Astrocyte of the spinal cord (primary cell): ENCODE measurements at regions not wholly inside any gene's neighbourhood (a gene's known extent, or its start where the extent isn't known, plus 50 kb on each side); places are given as distances from the start of the nearest gene placed in this dataset.
A peak's percentile ranks its signal among the peaks of the same experiment; 100 is the strongest.
"Not testable (repeated sequence)": the region's sequence is repeated elsewhere in the genome, so short reads cannot be mapped to it uniquely, and the experiment has no call there.

Source experiments
- DNase-seq: peaks from one replicate; pipeline ENCODE4 v3.0.0; 2011; ENCODE audit warnings: low read depth, low spot score
- H3K4me3 ChIP-seq: 2 replicates; pipeline ENCODE4 v1.5.1; 2011; ENCODE audit warnings: low read depth, mild to moderate bottlenecking, low read length, moderate library complexity
- in situ Hi-C: cut with HindIII; loops from 2 replicates; pipeline ENCODE4 v1.10.0; 2017; ENCODE audit warnings: low sequenced_read_pairs
- TF ChIP-seq, protein P1 (sequence below): IDR thresholded peaks from 2 replicates; pipeline ENCODE4 v1.5.1; 2012; ENCODE audit warnings: low read depth, mild to moderate bottlenecking, low read length, inconsistent platforms

DNA sequence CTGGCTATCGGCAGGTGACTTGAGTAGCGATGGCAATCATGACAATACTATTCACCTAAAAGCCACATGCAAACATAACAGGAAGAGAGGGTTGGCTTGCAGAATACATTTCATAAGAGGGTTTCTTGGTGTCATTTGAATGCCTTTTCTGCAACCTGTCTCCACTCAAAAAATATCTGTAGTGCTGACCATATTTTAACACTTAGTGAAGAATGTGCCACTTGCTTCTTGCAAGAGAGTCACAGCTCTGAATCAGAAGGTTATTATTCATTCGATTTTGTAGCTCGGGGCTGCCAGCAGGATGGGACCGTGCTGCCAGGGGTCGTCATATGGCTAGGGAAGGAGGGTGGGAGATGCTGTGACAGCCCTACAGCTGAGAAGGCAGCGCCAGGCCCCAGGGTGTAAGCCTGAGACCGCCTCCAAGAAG lies 152.0 kb upstream of the PITRM1 start:
- H3K4me3 ChIP-seq, result no peak overlapping the region
- in situ Hi-C loops, result no loop called here
- TF ChIP-seq, protein P1, sequence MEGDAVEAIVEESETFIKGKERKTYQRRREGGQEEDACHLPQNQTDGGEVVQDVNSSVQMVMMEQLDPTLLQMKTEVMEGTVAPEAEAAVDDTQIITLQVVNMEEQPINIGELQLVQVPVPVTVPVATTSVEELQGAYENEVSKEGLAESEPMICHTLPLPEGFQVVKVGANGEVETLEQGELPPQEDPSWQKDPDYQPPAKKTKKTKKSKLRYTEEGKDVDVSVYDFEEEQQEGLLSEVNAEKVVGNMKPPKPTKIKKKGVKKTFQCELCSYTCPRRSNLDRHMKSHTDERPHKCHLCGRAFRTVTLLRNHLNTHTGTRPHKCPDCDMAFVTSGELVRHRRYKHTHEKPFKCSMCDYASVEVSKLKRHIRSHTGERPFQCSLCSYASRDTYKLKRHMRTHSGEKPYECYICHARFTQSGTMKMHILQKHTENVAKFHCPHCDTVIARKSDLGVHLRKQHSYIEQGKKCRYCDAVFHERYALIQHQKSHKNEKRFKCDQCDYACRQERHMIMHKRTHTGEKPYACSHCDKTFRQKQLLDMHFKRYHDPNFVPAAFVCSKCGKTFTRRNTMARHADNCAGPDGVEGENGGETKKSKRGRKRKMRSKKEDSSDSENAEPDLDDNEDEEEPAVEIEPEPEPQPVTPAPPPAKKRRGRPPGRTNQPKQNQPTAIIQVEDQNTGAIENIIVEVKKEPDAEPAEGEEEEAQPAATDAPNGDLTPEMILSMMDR, result no peak
- DNase-seq, result no peak

DNA sequence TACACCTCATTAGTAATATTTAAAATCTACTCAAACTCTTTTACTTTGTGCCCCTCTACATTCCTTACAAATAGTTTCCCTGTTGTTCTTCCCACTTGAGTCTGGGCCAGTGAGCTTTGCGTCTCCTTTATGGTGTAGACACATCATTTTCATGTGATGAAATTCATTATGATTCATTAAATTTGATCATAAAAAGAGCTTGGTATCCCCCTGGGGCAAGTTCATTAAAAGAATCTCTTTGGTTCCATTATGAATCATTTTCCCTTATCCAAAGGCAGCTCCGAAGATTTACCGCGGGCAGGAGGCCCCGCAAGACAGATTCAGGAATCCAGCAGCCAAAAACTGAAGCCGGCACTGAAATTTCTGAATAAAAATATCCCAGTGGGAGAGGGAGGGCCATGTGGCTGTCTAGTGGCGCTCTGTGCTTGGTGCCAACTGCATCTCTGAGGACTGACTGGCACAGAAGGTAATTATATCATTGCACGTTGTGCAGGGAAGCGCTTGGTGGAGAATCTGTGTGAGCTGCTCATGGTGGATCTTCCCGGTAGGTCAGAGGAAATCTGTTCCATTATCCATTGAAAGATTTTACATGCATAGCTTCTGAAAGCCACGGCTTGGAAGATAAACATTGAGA lies 151.4 kb upstream of the PITRM1 start:
- in situ Hi-C loops, result no loop called here
- TF ChIP-seq, protein P1, result no peak
- no peak for DNase-seq
- no peak overlapping the region for H3K4me3 ChIP-seq

DNA sequence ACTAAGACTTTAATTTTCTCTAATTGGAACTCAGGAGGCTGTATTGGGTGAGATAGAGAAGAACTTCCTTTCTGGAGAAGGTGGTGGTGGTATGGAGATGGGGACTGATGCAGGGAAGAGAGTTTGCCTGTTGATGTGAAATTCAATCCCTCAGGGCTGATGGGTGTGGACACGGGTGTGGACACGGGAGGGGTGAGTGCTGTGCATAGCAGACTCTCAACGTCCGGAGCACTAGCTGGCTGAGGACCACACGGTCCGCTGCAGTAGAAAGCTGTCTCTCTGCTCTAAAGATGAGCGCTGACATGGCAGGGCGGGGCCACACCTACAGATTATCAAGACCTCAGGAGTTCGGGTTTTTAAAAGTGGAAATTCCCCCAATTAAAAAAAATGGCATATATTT lies 148.5 kb upstream of the PITRM1 start:
- TF ChIP-seq, protein P1, result no peak
- H3K4me3 ChIP-seq, result no peak overlapping the region
- no peak for DNase-seq
- in situ Hi-C loops, result no loop called here

DNA sequence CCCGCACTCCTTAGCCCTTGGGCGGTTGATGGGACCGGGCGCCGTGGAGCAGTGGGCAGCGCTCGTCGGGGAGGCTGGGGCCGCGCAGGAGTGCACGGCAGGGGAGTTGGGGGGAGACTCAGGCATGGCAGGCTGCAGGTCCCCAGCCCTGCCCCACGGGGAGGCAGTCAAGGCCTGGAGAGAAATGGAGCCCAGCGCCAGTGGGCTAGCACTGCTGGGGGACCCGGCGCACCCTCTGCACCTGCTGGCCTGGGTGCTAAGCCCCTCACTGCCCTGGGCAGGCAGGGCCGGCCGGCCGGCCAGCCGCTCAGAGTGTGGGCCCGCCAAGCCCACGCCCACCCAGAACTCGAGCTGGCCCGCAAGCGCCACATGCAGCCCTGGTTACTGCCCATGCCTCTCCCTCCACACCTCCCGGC lies 147.2 kb upstream of the PITRM1 start:
- no peak overlapping the region for H3K4me3 ChIP-seq
- no peak for DNase-seq
- in situ Hi-C loops, result no loop called here
- TF ChIP-seq, protein P1, result no peak

DNA sequence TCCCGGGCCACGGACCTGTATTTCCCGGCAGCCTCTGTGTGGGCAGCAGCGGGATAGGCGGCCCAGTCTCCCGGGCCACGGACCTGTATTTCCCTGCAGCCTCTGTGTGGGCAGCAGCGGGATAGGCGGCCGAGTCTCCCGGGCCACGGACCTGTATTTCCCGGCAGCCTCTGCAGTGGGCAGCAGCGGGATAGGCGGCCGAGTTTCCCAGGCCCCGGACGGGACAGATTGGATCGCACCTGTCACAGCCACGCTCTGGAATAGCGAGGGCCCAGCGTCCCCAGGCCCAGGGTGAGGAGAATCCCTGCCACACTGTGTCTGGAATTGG lies 145.9 kb upstream of the PITRM1 start:
- H3K4me3 ChIP-seq, in situ Hi-C loops, DNase-seq: not testable (repeated sequence)

DNA sequence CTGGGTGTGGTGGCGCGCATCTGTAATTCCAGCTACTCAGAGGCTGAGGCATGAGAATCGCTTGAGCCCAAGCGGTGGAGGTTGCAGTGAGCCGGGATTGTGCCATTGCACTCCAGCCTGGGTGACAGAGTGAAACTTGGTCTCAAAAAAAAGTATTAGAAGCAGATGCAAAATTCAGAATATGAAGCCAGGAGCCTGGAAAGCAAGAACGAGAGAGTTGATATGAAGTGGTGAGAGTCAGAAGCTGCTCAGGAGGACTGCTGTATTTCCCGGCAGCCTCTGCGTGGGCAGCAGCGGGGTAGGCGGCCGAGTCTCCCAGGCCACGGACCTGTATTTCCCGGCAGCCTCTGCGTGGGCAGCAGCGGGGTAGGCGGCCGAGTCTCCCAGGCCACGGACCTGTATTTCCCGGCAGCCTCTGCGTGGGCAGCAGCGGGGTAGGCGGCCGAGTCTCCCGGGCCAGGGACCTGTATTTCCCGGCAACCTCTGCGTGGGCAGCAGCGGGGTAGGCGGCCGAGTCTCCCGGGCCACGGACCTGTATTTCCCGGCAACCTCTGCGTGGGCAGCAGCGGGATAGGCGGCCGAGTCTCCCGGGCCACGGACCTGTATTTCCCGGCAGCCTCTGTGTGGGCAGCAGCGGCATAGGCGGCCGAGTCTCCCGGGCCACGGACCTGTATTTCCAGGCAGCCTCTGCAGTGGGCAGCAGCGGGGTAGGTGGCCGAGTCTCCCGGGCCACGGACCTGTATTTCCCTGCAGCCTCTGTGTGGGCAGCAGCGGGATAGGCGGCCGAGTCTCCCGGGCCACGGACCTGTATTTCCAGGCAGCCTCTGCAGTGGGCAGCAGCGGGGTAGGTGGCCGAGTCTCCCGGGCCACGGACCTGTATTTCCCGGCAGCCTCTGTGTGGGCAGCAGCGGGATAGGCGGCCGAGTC lies 145.2 kb upstream of the PITRM1 start:
- in situ Hi-C loops, H3K4me3 ChIP-seq, DNase-seq: not testable (repeated sequence)

DNA sequence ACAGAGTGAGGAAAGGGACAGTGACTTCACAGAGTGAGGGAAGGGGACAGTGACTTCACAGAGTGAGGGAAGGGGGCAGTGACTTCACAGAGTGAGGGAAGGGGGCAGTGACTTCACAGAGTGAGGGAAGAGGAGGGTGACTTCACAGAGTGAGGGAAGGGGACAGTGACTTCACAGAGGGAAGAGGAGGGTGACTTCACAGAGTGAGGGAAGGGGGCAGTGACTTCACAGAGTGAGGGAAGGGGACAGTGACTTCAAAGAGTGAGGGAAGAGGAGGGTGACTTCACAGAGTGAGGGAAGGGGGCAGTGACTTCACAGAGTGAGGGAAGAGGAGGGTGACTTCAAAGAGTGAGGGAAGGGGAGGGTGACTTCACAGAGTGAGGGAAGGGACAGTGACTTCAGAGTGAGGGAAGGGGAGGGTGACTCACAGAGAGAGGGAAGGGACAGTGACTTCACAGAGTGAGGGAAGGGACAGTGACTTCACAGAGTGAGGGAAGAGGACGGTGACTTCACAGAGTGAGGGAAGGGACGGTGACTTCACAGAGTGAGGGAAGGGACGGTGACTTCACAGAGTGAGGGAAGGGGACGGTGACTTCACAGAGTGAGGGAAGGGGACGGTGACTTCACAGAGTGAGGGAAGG lies 142.0 kb upstream of the PITRM1 start:
- in situ Hi-C loops, DNase-seq: not testable (repeated sequence)

DNA sequence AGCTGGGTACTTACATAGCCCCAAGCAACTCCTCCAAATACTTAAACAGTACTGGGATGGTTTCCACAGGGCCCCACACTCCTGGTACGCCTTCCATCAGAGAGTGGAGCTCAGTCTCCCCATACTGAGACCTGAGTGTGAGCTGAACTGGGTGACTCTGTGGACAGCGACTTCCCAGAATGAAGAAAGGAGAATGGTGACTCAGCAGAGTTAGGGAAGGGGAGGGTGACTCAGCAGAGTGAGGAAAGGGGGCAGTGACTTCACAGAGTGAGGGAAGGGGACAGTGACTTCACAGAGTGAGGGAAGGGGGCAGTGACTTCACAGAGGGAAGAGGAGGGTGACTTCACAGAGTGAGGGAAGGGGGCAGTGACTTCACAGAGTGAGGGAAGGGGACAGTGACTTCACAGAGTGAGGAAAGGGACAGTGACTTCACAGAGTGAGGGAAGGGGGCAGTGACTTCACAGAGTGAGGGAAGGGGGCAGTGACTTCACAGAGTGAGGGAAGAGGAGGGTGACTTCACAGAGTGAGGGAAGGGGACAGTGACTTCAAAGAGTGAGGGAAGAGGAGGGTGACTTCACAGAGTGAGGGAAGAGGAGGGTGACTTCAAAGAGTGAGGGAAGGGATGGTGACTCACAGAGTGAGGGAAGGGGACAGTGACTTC lies 141.3 kb upstream of the PITRM1 start:
- in situ Hi-C loops, result not testable (repeated sequence)

More for the DNA sequence above, 142.0 kb upstream of the PITRM1 start:
- not testable (repeated sequence) for H3K4me3 ChIP-seq

More for the DNA sequence above, 141.3 kb upstream of the PITRM1 start:
- peak; percentile 64 for DNase-seq
- H3K4me3 ChIP-seq, result not testable (repeated sequence)
